ENCODE measurements at regions not wholly inside any gene's neighbourhood (a gene's known extent, or its start where the extent isn't known, plus 50 kb on each side); places are given as distances from the start of the nearest gene placed in this dataset.
"Not testable (repeated sequence)": the region's sequence is repeated elsewhere in the genome, so short reads cannot be mapped to it uniquely, and the experiment has no call there.

GRCh38 chr2:180559038-180559437 is 421.4 kb upstream of the UBE2E3 start:
- TF ChIP-seq POLR2AphosphoS5 (IDR thresholded peaks at IDR 0.05; ENCODE audit: low read depth, low read length) (no peak), POLR2A (IDR thresholded peaks at IDR 0.05; ENCODE audit: low read depth, low read length) (no peak), POU2F2 (IDR thresholded peaks at IDR 0.05; ENCODE audit: low read depth, low read length) (no peak), TAF1 (IDR thresholded peaks at IDR 0.05; ENCODE audit: low read depth, low read length) (no peak), PAX5 (IDR thresholded peaks at IDR 0.05; ENCODE audit: insufficient read depth, low read length, severe bottlenecking) (no peak), SPI1 (IDR thresholded peaks at IDR 0.05; ENCODE audit: low read depth, low read length) (no peak)
- no peak for FAIRE-seq

GRCh38 chr2:180555391-180555965 is 424.9 kb upstream of the UBE2E3 start:
- TF ChIP-seq POLR2AphosphoS5 (IDR thresholded peaks at IDR 0.05; ENCODE audit: low read depth, low read length) (no peak), PAX5 (IDR thresholded peaks at IDR 0.05; ENCODE audit: insufficient read depth, low read length, severe bottlenecking) (no peak), TAF1 (IDR thresholded peaks at IDR 0.05; ENCODE audit: low read depth, low read length) (no peak), SPI1 (IDR thresholded peaks at IDR 0.05; ENCODE audit: low read depth, low read length) (no peak), POU2F2 (IDR thresholded peaks at IDR 0.05; ENCODE audit: low read depth, low read length) (no peak), POLR2A (IDR thresholded peaks at IDR 0.05; ENCODE audit: low read depth, low read length) (no peak)
- DNase-seq (ENCODE audit: insufficient read length, low spot score) (no peak), FAIRE-seq (no peak)

More at GRCh38 chr2:180559038-180559437, 421.4 kb upstream of the UBE2E3 start:
- no peak for DNase-seq (ENCODE audit: insufficient read length, low spot score)

GRCh38 chr2:180554330-180554729 is 426.1 kb upstream of the UBE2E3 start:
- TF ChIP-seq PAX5 (IDR thresholded peaks at IDR 0.05; ENCODE audit: insufficient read depth, low read length, severe bottlenecking): no peak
- TF ChIP-seq POLR2AphosphoS5 (IDR thresholded peaks at IDR 0.05; ENCODE audit: low read depth, low read length): no peak
- TF ChIP-seq SPI1 (IDR thresholded peaks at IDR 0.05; ENCODE audit: low read depth, low read length): no peak
- TF ChIP-seq TAF1 (IDR thresholded peaks at IDR 0.05; ENCODE audit: low read depth, low read length): no peak
- no peak for TF ChIP-seq POLR2A (IDR thresholded peaks at IDR 0.05; ENCODE audit: low read depth, low read length)
- no peak for TF ChIP-seq POU2F2 (IDR thresholded peaks at IDR 0.05; ENCODE audit: low read depth, low read length)
- no peak for DNase-seq (ENCODE audit: insufficient read length, low spot score)
- no peak for FAIRE-seq

GRCh38 chr2:180553094-180553715 is 427.2 kb upstream of the UBE2E3 start:
- no peak for DNase-seq (ENCODE audit: insufficient read length, low spot score)
- no peak for FAIRE-seq
- TF ChIP-seq SPI1 (IDR thresholded peaks at IDR 0.05; ENCODE audit: low read depth, low read length): no peak
- TF ChIP-seq POLR2A (IDR thresholded peaks at IDR 0.05; ENCODE audit: low read depth, low read length): no peak

GRCh38 chr2:180542511-180542910 is 437.9 kb upstream of the UBE2E3 start:
- TF ChIP-seq POLR2A (IDR thresholded peaks at IDR 0.05; ENCODE audit: low read depth, low read length) (no peak), POLR2AphosphoS5 (IDR thresholded peaks at IDR 0.05; ENCODE audit: low read depth, low read length) (no peak), POU2F2 (IDR thresholded peaks at IDR 0.05; ENCODE audit: low read depth, low read length) (no peak)
- DNase-seq (ENCODE audit: insufficient read length, low spot score): no peak
- no peak for FAIRE-seq

- FAIRE-seq (no peak), DNase-seq (ENCODE audit: insufficient read length, low spot score) (no peak)
- TF ChIP-seq SPI1 (IDR thresholded peaks at IDR 0.05; ENCODE audit: low read depth, low read length) (no peak), POLR2A (IDR thresholded peaks at IDR 0.05; ENCODE audit: low read depth, low read length) (no peak), POU2F2 (IDR thresholded peaks at IDR 0.05; ENCODE audit: low read depth, low read length) (no peak), POLR2AphosphoS5 (IDR thresholded peaks at IDR 0.05; ENCODE audit: low read depth, low read length) (no peak), TAF1 (IDR thresholded peaks at IDR 0.05; ENCODE audit: low read depth, low read length) (no peak), PAX5 (IDR thresholded peaks at IDR 0.05; ENCODE audit: insufficient read depth, low read length, severe bottlenecking) (no peak)
Observed at GRCh38 chr2:180540761-180541160, 439.6 kb upstream of the UBE2E3 start.

GRCh38 chr2:180539541-180539940 is 440.9 kb upstream of the UBE2E3 start:
- DNase-seq (ENCODE audit: insufficient read length, low spot score) (no peak), FAIRE-seq (no peak)
- TF ChIP-seq POU2F2 (IDR thresholded peaks at IDR 0.05; ENCODE audit: low read depth, low read length) (no peak), SPI1 (IDR thresholded peaks at IDR 0.05; ENCODE audit: low read depth, low read length) (no peak), POLR2A (IDR thresholded peaks at IDR 0.05; ENCODE audit: low read depth, low read length) (no peak)

GRCh38 chr2:180535289-180535688 is 445.1 kb upstream of the UBE2E3 start:
- no peak for TF ChIP-seq TAF1 (IDR thresholded peaks at IDR 0.05; ENCODE audit: low read depth, low read length)
- no peak for TF ChIP-seq POLR2AphosphoS5 (IDR thresholded peaks at IDR 0.05; ENCODE audit: low read depth, low read length)
- TF ChIP-seq POLR2A (IDR thresholded peaks at IDR 0.05; ENCODE audit: low read depth, low read length): no peak
- no peak for TF ChIP-seq POU2F2 (IDR thresholded peaks at IDR 0.05; ENCODE audit: low read depth, low read length)
- no peak for DNase-seq (ENCODE audit: insufficient read length, low spot score)
- no peak for FAIRE-seq

- not testable (repeated sequence) for DNase-seq (ENCODE audit: insufficient read length, low spot score); FAIRE-seq
Observed at GRCh38 chr2:180531787-180532186, 448.6 kb upstream of the UBE2E3 start.

- TF ChIP-seq POLR2AphosphoS5 (IDR thresholded peaks at IDR 0.05; ENCODE audit: low read depth, low read length) (no peak), POU2F2 (IDR thresholded peaks at IDR 0.05; ENCODE audit: low read depth, low read length) (no peak), TAF1 (IDR thresholded peaks at IDR 0.05; ENCODE audit: low read depth, low read length) (no peak), PAX5 (IDR thresholded peaks at IDR 0.05; ENCODE audit: insufficient read depth, low read length, severe bottlenecking) (no peak), POLR2A (IDR thresholded peaks at IDR 0.05; ENCODE audit: low read depth, low read length) (no peak), SPI1 (IDR thresholded peaks at IDR 0.05; ENCODE audit: low read depth, low read length) (no peak)
- FAIRE-seq: no peak
- DNase-seq (ENCODE audit: insufficient read length, low spot score): no peak
Observed at GRCh38 chr2:180524499-180524898, 455.9 kb upstream of the UBE2E3 start.
